ENCODE measurements at regions not wholly inside any gene's neighbourhood (a gene's known extent, or its start where the extent isn't known, plus 50 kb on each side); places are given as distances from the start of the nearest gene placed in this dataset.

DNA sequence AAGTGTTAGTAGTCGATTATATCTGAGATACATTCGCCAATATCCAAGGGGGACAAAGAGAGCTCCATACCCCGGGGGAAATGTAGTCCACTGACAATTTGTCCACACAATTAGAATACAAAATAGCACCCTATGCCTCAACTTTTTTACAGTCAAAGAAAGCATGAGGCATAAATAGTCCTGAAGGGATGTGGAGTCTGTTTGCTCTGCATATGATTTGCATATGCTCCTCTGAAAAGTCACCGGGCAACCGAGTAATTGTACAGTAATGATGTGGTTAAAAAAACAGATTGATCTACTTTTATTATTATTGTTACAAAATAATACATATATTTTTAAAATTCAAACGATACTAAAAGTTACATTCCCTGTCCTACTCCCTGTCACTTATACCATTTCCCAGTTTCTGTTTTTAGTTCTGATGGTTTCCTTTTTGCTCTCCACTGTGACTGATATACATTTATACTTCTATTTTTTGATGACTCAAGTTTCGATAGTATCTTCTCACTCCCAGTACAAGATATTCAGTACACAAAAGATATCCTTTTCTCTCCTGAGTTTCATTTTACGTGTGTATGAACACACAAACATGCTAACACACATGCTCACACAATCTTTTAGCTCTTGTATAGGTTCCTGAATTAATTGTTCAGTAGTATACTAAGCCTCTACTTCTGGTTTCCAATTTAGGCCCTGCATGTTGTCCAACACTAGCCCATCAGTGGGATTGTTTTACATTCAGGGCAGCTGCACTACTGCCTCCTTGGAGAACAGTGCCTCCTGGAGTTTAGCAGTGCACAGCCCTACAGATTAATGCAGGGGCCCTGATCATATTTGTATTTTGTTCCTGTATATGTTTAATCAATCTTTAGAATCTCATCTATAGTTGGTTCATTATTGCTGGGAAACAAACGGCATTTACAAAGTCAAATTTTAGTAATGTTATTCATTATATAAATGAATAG is 130.9 kb downstream of the TES start:
- DNase-seq (no peak), ATAC-seq (no peak)
- intact Hi-C loops (cut with DNase I, micrococcal nuclease) = no loop called here
- H3K4me1 ChIP-seq (ENCODE audit: low read depth) = no peaks in the 10 kb centered on the region
- no peaks in the 10 kb centered on the region for H3K9me3 ChIP-seq
- no peaks in the 10 kb centered on the region for H3K36me3 ChIP-seq (ENCODE audit: low read depth)
- no peak for TF ChIP-seq CTCF (IDR thresholded peaks at IDR 0.05)
- H3K4me3 ChIP-seq = no peak overlapping the region

DNA sequence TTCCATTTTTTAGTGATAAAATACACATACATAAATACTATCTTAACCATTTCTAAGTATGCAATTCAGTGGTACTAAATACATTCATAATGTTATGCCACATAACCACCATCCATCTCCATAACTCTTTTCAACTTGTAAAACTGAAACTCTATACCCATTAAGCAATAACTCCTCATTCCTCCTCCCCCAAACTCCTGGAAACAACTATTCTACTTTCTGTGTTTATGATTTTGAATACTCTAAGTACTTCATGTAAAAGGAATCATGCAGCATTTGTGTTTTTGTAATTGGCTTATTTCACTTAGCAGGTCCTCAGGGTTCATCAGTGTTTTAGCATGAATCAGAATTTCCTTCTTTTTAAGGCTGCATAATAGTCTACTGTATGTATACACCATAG is 131.8 kb downstream of the TES start:
- intact Hi-C loops (cut with DNase I, micrococcal nuclease) = no loop called here
- DNase-seq (no peak), ATAC-seq (no peak)
- no peak for TF ChIP-seq CTCF (IDR thresholded peaks at IDR 0.05)
- H3K9me3 ChIP-seq = no peaks in the 10 kb centered on the region
- no peaks in the 10 kb centered on the region for H3K4me1 ChIP-seq (ENCODE audit: low read depth)
- H3K36me3 ChIP-seq (ENCODE audit: low read depth) = no peaks in the 10 kb centered on the region
- H3K4me3 ChIP-seq = no peak overlapping the region

DNA sequence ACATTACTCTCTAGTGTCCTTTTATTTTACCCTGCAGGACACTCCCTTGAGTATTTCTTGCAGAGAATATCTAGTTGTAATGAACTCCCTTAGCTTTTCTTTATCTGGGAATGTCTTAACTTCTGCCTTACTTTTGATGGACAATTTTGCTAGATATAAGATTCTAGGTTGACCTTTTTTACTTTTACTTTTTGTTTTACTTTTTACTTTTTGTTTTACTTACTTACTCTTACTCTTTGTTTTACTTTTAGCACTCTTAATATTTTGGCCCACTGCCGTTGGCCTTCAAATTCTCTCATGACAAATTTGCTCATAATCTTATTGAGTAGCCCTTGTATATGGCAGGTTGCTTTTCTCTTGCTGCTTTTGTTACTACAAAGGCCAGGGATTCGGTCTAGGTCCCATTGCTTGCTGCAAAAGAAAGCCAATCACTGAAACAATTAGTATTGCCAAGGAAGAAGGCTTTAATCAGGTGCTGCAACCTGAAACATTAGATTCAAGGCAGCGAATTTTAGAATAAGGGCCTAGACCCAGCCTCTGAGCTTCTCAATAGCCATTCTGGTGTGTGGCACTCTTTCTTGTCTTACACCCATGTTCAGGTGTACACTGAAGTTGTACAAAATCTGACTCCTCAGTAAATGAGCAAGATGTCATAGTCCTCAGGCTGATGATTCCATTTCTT is 137.0 kb downstream of the TES start:
- ATAC-seq = no peak
- no peak overlapping the region for H3K4me3 ChIP-seq
- H3K4me1 ChIP-seq (ENCODE audit: low read depth) = no peaks in the 10 kb centered on the region
- no peaks in the 10 kb centered on the region for H3K9me3 ChIP-seq
- intact Hi-C loops (cut with DNase I, micrococcal nuclease) = no loop called here
- DNase-seq = no peak
- no peak for TF ChIP-seq CTCF (IDR thresholded peaks at IDR 0.05)
- H3K36me3 ChIP-seq (ENCODE audit: low read depth) = no peaks in the 10 kb centered on the region

- no peak for ATAC-seq
- intact Hi-C loops (cut with DNase I, micrococcal nuclease) = no loop called here
- DNase-seq = no peak
Measured at GRCh38 chr7:116348346-116348745, 138.0 kb downstream of the TES start.

GRCh38 chr7:116351966-116352365 is 141.6 kb downstream of the TES start:
- Histone ChIP-seq H3K9me3 (no peaks in the 10 kb centered on the region), H3K36me3 (ENCODE audit: low read depth) (no peaks in the 10 kb centered on the region), H3K4me1 (ENCODE audit: low read depth) (no peaks in the 10 kb centered on the region), H3K4me3 (no peak overlapping the region)
- TF ChIP-seq CTCF (IDR thresholded peaks at IDR 0.05) = no peak
- DNase-seq = no peak
- intact Hi-C loops (cut with DNase I, micrococcal nuclease) = no loop called here
- no peak for ATAC-seq

More at GRCh38 chr7:116348346-116348745, 138.0 kb downstream of the TES start:
- Histone ChIP-seq H3K4me3 (no peak overlapping the region), H3K36me3 (ENCODE audit: low read depth) (no peaks in the 10 kb centered on the region), H3K9me3 (no peaks in the 10 kb centered on the region), H3K4me1 (ENCODE audit: low read depth) (no peaks in the 10 kb centered on the region)
- no peak for TF ChIP-seq CTCF (IDR thresholded peaks at IDR 0.05)
